ENCODE measurements at regions not wholly inside any gene's neighbourhood (a gene's known extent, or its start where the extent isn't known, plus 50 kb on each side); places are given as distances from the start of the nearest gene placed in this dataset.

DNA sequence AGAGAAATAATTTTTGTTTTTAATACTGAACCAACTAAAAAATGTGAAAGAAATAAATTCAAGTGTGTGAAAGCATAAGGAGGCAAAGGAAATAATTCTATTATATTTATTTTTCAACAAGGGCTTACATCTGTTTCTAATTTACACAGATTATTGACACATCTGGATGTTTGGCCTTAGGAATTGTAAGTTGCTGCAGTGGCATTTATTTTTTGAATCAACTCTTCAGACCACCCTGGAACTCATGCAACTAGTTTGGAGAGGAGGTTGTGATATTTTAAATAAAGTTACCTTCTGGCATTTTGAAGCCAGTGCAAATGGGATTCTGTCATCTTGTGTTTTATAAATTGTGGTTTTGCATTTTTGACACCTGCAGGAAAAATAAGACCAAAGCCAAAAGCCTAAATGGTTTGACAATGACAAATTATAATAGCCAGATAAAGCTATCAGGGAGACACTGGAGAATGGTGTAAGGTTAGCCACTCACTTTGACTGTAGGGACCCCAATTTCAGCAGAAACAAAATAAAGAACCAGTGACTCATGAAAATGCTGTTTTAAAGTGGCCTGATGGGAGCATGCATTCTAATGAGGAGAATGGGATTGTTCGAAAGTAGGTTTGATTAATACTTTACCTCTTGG is 192.9 kb downstream of the KLF5 start:
- no peak for DNase-seq (ENCODE audit: low spot score)

GRCh38 chr13:73250061-73250460 is 191.3 kb downstream of the KLF5 start:
- no peak for DNase-seq (ENCODE audit: low spot score)

DNA sequence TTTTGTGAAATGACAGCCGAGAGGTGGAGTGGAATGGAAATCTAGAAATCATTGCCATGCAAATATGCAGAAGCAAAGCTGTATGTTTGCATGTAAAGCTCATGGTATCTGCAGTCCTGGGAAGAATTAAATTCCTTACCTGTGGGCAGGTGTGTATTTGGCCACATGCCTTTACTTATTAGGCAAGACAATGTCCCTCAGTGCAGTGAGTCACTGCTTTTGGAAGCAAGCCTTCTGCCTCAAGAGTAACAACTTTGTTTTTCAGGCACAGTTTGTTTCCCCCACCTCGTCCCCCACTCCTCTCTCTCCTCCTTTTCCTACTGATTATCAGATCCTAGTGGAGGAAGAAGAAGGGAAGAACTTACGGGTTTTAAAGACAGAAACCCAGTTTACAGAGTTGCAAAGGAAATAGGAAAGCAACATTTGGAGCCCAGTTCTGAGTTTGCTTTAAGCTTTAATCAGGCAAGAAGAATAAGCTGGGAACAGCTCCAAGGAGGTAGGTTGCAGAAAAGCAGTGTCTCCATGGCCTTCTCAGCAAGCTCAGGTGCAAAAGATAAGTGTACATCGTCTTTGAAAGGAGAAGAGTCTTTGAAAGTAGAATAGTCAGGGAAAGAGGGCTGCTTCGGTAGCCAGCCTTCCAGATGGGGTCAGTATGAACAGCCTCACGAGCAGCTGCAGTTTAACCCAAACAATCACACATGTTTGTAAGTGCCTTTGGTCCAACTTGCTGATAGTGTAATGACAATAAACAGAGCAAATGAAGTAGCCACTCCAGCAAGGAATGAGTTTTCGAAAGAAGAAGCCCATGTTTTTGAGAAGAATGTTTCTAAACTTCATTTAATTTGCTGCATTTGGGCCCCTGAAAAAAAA is 190.1 kb downstream of the KLF5 start:
- no peak for DNase-seq (ENCODE audit: low spot score)

DNA sequence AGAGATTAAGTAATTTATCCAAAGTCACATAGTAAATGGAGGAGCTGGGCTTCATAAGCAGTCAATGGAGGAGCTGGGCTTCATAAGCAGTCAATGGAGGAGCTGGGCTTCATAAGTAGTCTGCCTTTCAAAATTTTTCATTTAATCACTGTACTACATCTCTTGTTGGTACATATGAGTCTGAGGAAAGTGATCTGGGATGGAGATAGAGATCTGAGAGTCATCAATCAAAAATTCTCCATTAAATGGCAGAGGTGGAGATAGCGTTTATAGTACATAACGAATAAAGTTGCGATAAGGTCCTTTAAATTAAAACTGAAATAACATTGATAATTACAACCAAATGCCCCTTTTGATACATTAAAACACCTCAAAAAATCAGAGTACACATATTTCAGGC is 189.3 kb downstream of the KLF5 start:
- no peak for DNase-seq (ENCODE audit: low spot score)

GRCh38 chr13:73245246-73245645 is 186.4 kb downstream of the KLF5 start:
- DNase-seq (ENCODE audit: low spot score): no peak

DNA sequence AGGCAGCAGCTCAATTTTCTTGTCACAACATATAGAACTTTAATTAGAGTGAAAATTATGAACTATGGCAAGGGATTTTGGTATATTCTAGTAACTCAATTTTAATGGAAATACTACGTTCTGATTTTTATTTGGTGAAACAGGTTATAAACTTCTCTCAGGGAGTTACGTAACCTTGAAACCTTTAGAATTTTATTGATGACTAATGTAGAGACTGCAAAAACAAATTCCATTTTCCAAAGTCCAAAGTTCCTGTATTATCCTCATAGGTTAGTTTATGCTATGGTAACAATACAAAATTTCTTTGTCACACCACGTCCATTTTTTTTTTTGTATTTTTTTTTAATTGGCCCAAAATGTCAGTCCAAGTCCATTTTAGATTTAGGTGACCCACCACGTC is 185.7 kb downstream of the KLF5 start:
- DNase-seq (ENCODE audit: low spot score): no peak

DNA sequence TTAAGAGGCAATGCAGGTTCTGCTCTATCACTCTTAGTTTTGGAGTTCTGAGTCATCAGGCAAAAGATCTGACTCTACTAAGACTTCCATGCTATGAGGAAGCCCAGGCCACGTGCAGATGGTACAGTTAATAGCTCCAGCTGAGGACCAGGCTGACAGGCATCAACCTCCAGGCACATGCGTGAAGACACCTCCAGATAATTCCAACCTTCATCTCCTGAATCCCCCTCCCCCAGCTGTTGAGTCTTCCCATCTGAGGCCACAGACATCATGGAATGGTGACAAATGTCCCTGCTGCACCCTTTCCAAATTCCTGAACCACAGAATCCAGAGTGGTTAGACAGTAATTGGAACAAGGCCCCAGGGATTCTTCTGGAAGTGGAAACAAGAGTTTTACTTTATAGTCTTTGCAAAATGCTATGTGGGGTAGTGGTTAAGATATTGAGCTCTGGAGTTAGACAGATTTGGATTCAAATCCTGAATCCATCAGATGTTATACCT is 183.8 kb downstream of the KLF5 start:
- DNase-seq (ENCODE audit: low spot score): no peak

- no peak for DNase-seq (ENCODE audit: low spot score)
Measured at GRCh38 chr13:73240193-73240592, 181.4 kb downstream of the KLF5 start.

DNA sequence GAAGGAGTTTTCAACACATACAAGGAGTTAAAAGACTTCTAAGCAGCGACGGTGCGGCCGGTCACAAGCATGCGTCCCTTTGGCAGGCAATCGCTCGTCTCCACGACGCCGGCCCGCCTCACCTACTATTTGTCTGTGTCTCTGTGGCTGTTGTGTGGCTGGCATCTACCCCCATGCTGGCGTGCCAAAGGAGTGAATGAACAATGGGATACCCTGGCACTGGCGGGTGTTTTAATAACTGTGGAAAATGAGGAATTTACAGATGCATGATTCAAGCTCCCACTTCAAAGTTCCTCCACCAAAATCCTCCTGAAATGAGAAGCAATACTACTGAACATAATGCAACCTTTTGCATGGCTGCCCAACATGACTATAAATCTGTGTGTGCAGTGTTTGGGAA is 176.6 kb downstream of the KLF5 start:
- DNase-seq (ENCODE audit: low spot score): no peak

- DNase-seq (ENCODE audit: low spot score): no peak
Measured at GRCh38 chr13:73231471-73231870, 172.7 kb downstream of the KLF5 start.

GRCh38 chr13:73230716-73231115 is 171.9 kb downstream of the KLF5 start:
- no peak for DNase-seq (ENCODE audit: low spot score)

DNA sequence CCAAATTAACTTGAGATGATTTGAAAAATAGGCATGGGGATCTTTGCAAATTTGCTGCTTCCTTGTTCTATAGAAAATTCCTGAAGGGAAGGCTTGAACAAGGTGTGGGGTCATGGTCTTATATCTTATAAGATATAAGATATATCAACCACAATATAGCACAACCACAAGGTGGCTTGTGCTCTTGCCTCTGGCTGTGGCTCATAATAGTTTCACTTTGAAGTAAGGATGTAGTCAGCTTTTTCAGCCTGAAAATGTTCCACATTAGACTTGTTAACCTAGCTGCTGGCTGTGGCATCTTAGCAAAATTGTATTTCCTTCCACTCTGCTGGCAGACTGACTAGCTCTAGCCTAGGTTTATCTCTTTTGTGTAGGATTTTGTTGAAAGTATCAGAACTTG is 169.7 kb downstream of the KLF5 start:
- DNase-seq (ENCODE audit: low spot score): no peak

GRCh38 chr13:73225990-73226389 is 167.2 kb downstream of the KLF5 start:
- no peak for DNase-seq (ENCODE audit: low spot score)

GRCh38 chr13:73224703-73225102 is 165.9 kb downstream of the KLF5 start:
- DNase-seq (ENCODE audit: low spot score): no peak

GRCh38 chr13:73223372-73223781 is 164.6 kb downstream of the KLF5 start:
- no peak for DNase-seq (ENCODE audit: low spot score)

DNA sequence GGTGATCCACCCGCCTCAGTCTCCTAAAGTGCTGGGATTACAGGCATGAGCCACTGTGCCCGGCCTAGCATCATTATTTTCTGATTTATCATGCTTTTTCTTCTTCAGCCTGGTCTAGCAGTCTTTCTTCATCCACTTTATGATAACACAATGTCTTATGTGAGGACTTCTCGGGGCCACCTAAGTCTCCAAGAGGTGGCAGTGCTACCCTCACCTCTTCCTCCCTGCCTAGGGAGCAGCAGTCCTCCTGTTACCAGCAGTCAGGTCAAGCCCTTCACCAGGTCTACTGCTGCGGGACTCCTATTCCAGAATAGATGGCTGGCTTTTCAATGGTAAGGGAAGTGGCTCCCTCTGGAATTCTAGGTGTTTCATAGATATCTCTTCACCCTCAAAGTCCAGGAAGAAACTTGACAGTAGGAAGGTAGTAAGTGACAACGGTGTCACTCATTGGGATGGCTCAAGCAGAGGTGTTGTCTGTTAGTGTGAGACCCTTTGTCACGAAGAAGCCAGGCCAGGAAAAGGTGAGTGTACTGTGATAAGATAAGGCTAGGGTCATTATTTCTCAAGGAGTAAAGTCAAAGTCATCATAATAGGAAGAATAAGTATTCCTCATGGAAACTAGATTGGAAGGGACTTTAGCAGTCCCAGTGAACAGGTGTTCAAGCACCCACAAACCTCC is 164.0 kb downstream of the KLF5 start:
- no peak for DNase-seq (ENCODE audit: low spot score)

DNA sequence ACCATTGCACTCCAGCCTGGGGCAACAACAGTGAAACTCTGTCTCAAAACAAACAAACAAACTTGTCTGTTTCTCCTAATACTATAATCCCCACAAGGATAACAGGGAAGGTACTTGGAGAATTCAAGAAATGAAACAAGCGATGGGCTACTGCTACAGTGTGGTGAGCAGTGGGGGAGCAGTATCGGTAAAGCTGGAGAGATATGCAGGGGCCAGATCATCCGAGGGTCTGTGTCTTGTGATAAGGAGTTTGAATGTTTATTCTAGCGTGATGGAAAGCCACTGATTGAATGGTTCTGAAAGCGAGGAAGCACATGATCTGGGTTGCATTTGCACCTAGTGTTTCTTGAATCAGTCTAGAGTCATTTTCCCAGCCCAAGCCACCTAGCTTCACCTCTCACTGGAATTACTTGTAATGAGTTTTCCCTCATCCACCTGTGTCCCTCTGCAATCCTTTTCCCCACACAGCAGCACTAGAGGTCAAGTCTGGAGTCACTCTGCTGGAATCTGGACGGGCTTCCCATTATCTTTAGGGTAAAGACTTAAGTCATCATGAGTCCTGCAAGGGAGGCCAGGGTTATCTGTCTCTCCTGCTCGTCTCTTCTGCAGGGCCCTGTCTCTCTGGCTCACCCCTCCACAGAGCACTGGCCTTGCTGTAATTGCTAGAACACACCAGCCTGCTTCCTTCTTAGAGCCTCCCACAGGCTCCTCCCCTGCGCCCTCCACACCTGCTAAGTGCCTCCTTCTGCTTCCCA is 162.3 kb downstream of the KLF5 start:
- DNase-seq (ENCODE audit: low spot score): no peak

DNA sequence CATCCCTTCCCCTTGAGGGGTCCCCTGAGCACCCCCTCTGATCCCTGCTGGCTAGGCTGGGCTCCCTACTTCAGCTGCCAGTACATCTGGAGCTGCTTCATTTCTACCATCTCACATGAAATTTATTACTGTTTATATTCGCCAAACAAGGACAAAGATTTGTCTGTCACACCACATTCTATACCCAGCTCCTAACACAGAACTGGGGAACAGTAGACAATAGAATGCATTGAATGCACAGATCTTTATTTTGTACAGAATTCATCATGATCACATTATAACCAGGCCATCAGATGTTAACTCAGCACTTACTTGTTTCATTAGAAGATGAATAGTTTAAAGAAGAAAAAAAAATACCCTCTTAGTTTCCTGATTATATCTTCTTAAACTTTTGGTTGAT is 159.4 kb downstream of the KLF5 start:
- no peak for DNase-seq (ENCODE audit: low spot score)

DNA sequence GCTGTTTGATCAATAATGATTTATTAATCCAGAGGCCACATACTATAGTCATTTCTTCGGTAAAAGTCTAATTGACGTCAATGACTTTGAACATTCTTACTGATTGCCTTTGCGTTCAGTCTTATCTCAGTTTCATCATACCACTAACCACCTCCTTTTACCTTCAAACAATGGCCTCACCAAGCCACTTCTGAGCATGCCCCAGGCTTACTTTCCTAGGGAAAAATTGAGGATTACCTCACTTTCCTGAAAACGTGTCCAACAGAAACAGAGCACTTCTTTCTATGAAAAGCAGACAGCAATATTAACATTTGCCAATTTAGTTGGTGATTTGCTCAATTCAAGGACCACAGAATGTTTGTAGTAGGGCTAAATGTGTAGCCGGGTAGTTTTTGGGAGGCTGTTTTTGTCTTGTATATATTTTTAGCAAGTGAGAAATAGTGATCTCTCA is 157.6 kb downstream of the KLF5 start:
- DNase-seq (ENCODE audit: low spot score): no peak

DNA sequence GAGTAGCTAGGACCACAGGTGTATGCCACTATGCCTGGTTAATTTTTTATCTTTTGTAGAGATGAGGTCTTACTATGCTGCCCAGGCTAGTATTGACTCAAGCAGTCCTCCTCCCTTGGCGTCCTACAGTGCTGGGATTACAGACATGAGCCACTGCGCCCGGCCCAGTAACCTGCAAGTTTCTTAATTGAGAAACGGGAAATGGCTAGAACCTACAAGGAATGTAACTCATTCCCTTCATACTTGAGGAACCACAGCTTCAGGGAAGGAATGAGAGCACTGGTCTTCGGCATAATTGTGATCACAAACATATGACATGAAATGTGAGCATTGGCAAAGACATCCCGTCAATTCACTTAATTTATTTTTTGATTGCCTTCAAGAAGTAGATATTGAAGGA is 157.0 kb downstream of the KLF5 start:
- no peak for DNase-seq (ENCODE audit: low spot score)

GRCh38 chr13:73212482-73212881 is 153.7 kb downstream of the KLF5 start:
- no peak for DNase-seq (ENCODE audit: low spot score)

DNA sequence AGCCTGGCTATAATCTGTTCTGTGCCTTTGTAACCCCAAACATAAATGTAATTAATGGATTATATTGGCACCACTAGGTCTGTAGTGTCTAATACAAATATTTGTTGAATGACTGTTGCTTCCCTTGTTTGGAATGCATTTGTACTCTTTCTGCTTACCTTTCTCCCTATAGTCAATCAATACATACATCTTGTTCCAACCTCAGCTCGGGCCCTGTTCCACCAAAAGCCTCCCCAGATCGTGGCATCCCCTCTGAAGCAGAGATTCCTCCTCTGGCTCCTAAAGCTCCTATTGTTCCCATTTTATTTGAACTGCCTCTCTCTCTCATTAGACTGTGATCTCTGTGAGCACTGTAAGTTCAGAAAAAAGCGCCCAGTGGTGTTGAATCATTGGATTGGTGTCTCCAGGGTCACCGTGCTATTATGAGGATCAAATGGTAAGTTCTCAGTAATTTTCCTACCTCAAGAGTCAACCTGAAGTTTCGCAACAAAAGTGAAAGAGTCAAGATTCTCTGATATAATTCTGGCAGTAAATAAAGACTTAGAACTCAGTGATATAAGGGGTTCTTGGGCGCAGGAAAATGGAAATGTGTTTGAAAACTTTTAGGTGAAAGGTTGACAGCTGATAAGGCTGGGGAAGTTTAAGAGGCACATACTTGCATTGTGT is 151.5 kb downstream of the KLF5 start:
- DNase-seq (ENCODE audit: low spot score): no peak

Data from kidney capillary endothelial cell (primary cell).